HEK293 (cell line): ENCODE measurements at regions not wholly inside any gene's neighbourhood (a gene's known extent, or its start where the extent isn't known, plus 50 kb on each side); places are given as distances from the start of the nearest gene placed in this dataset.

Experiments
- CTCF ChIA-PET: fragments of 350-600 bp; formaldehyde crosslinking; extraction: SDS; loops from one replicate; lab custom pipeline; 2021; ENCODE audit warnings: antibody characterized with exemption; lab: Yijun Ruan, JAX
- POLR2A ChIA-PET: fragments of 300-600 bp; formaldehyde crosslinking; extraction: SDS; loops from one replicate; lab custom pipeline; 2020; ENCODE audit warnings: antibody characterized with exemption, inconsistent platforms; lab: Yijun Ruan, JAX
- H3K27ac ChIP-seq: fragments of 200-500 bp; sonication (Bioruptor generic); 2 replicates; pipeline ENCODE4 v1.5.1; 2014; ENCODE audit warnings: low read depth, low read length, control low read depth, inconsistent platforms; ENCODE audit errors: extremely low read depth
- H3K36me3 ChIP-seq, 2 experiments: fragments of 200-500 bp in 1 of 2; sonication (Bioruptor generic) in 1 of 2; 1 replicate in 1 of 2; 2 replicates in 1 of 2; pipeline ENCODE4 v1.5.1; 2014 to 2017; ENCODE audit warnings: inconsistent platforms in 2 of 2, low read length in 2 of 2; ENCODE audit not compliant: control insufficient read depth in 2 of 2, insufficient read depth in 1 of 2
- H3K4me1 ChIP-seq: fragments of 200-500 bp; sonication (Bioruptor generic); 2 replicates; pipeline ENCODE4 v1.5.1; 2014; ENCODE audit warnings: mild to moderate bottlenecking, low read length, inconsistent platforms; ENCODE audit not compliant: control insufficient read depth, insufficient read depth
- H3K4me3 ChIP-seq: 2 replicates; pipeline ENCODE4 v1.5.1; 2011; ENCODE audit warnings: low read depth, mild to moderate bottlenecking, control low read depth, low read length, moderate library complexity
- H3K9me3 ChIP-seq: fragments of 200-500 bp; sonication (Bioruptor generic); 2 replicates; pipeline ENCODE4 v1.5.1; 2014; ENCODE audit warnings: low read depth, low read length, inconsistent platforms; ENCODE audit not compliant: control insufficient read depth, insufficient read depth
- OSR2 ChIP-seq: fragments of 450-650 bp; formaldehyde crosslinking; IDR thresholded peaks from 2 replicates; pipeline ENCODE4 v1.5.1; 2016; ENCODE audit warnings: missing biosample characterization, missing genetic modification characterization
- PRDM6 ChIP-seq: fragments of 450-650 bp; formaldehyde crosslinking; IDR thresholded peaks from 2 replicates; pipeline ENCODE4 v1.5.1; 2017; ENCODE audit warnings: missing biosample characterization, missing genetic modification characterization
- ZBTB17 ChIP-seq: fragments of 450-650 bp; formaldehyde crosslinking; IDR thresholded peaks from 2 replicates; pipeline ENCODE4 v1.5.1; 2016; ENCODE audit warnings: missing biosample characterization, missing genetic modification characterization
- ZFP69B ChIP-seq: fragments of 450-650 bp; formaldehyde crosslinking; IDR thresholded peaks from 2 replicates; pipeline ENCODE4 v1.5.1; 2016; ENCODE audit warnings: missing biosample characterization, missing genetic modification characterization
- ZNF10 ChIP-seq: fragments of 450-650 bp; formaldehyde crosslinking; IDR thresholded peaks from 2 replicates; pipeline ENCODE4 v1.5.1; 2017; ENCODE audit warnings: missing biosample characterization, missing genetic modification characterization
- ZNF132 ChIP-seq: fragments of 450-650 bp; formaldehyde crosslinking; IDR thresholded peaks from 2 replicates; pipeline ENCODE4 v1.5.1; 2017; ENCODE audit warnings: missing biosample characterization, missing genetic modification characterization, borderline replicate concordance
- ZNF23 ChIP-seq: fragments of 450-650 bp; formaldehyde crosslinking; IDR thresholded peaks from 2 replicates; pipeline ENCODE4 v1.5.1; 2016; ENCODE audit warnings: missing biosample characterization, missing genetic modification characterization, borderline replicate concordance
- ZNF350 ChIP-seq: fragments of 450-650 bp; formaldehyde crosslinking; IDR thresholded peaks from 2 replicates; pipeline ENCODE4 v1.5.0; 2017; ENCODE audit warnings: missing biosample characterization, mild to moderate bottlenecking, missing genetic modification characterization
- ZNF394 ChIP-seq: fragments of 450-650 bp; formaldehyde crosslinking; IDR thresholded peaks from 2 replicates; pipeline ENCODE4 v1.5.1; 2016; ENCODE audit warnings: missing biosample characterization, missing genetic modification characterization, mild to moderate bottlenecking, moderate library complexity, borderline replicate concordance
- ZNF404 ChIP-seq: fragments of 450-650 bp; formaldehyde crosslinking; IDR thresholded peaks from 2 replicates; pipeline ENCODE4 v1.5.1; 2017; ENCODE audit warnings: missing biosample characterization, missing genetic modification characterization
- ZNF514 ChIP-seq: fragments of 450-650 bp; formaldehyde crosslinking; IDR thresholded peaks from 2 replicates; pipeline ENCODE4 v1.5.1; 2016; ENCODE audit warnings: missing biosample characterization, missing genetic modification characterization
- ZNF600 ChIP-seq: fragments of 450-650 bp; formaldehyde crosslinking; IDR thresholded peaks from 2 replicates; pipeline ENCODE4 v1.5.1; 2016; ENCODE audit warnings: missing biosample characterization, missing genetic modification characterization
- ZNF629 ChIP-seq: fragments of 450-650 bp; formaldehyde crosslinking; IDR thresholded peaks from 2 replicates; pipeline ENCODE4 v1.5.1; 2017; ENCODE audit warnings: missing biosample characterization, missing genetic modification characterization
- ZNF654 ChIP-seq: fragments of 450-650 bp; formaldehyde crosslinking; IDR thresholded peaks from 2 replicates; pipeline ENCODE4 v1.5.1; 2016; ENCODE audit warnings: low read depth, missing biosample characterization, missing genetic modification characterization
- ZNF658 ChIP-seq: fragments of 450-650 bp; formaldehyde crosslinking; IDR thresholded peaks from 2 replicates; pipeline ENCODE4; 2016; ENCODE audit warnings: missing biosample characterization, missing genetic modification characterization
- ZNF777 ChIP-seq: fragments of 450-650 bp; formaldehyde crosslinking; IDR thresholded peaks from 2 replicates; pipeline ENCODE4 v1.5.1; 2017; ENCODE audit warnings: missing biosample characterization, missing genetic modification characterization, borderline replicate concordance
- ZNF785 ChIP-seq: fragments of 450-650 bp; formaldehyde crosslinking; IDR thresholded peaks from 2 replicates; pipeline ENCODE4 v1.5.1; 2016; ENCODE audit warnings: missing biosample characterization, missing genetic modification characterization
- ZNF791 ChIP-seq: fragments of 450-650 bp; formaldehyde crosslinking; IDR thresholded peaks from 2 replicates; pipeline ENCODE4 v1.5.1; 2016; ENCODE audit warnings: missing biosample characterization, missing genetic modification characterization
- TF ChIP-seq, protein P1 (sequence below): fragments of 450-650 bp; formaldehyde crosslinking; conservative IDR thresholded peaks from 2 replicates; pipeline ENCODE4 v1.5.1; 2016; ENCODE audit warnings: low read depth, missing biosample characterization, missing genetic modification characterization
- TF ChIP-seq, protein P2 (sequence below): fragments of 450-650 bp; formaldehyde crosslinking; IDR thresholded peaks from 2 replicates; pipeline ENCODE4 v1.5.1; 2016; ENCODE audit warnings: missing biosample characterization, missing genetic modification characterization

DNA sequence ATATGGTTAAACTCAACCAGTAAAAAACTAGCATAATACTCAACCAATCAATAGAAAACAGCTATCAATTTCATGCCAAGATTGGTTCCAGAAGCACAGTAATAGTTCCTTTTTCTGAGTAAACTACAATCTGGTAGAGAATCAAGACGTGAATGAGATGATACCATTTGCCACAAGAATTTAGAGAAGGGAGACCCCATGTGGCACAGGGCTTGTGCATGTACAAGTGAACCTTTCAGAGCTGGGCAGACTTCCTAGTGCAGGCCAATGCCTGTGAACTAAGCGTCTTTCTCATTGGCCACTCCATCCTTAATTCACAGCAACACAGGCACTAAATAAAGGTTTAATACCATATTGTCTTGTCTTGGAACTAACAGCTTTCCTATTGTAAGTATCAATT lies 213.5 kb downstream of the RFPL4B start:
- CTCF ChIA-PET: interaction anchor here (1.1 to 1.4 kb wide), 4 partner anchors 49 to 381 kb away, joined by 3 to 7 read pairs (median 5); no protein-coding TSS in a partner anchor
- POLR2A ChIA-PET: interaction anchor here (0.8 kb wide), 1 partner anchor 23 kb away, joined by 3 read pairs; no protein-coding TSS in a partner anchor
- TF ChIP-seq ZNF514 (no peak), ZBTB17 (tag by site-specific recombination) (no peak), ZNF394 (no peak), ZFP69B (tag by site-specific recombination) (no peak), OSR2 (tag by site-specific recombination) (no peak), ZNF350 (tag by site-specific recombination) (no peak), ZNF654 (no peak), ZNF10 (no peak), ZNF23 (tag by site-specific recombination) (no peak), ZNF785 (tag by site-specific recombination) (no peak), ZNF600 (no peak), ZNF777 (tag by site-specific recombination) (no peak), ZNF658 (no peak)
- TF ChIP-seq, protein P1, sequence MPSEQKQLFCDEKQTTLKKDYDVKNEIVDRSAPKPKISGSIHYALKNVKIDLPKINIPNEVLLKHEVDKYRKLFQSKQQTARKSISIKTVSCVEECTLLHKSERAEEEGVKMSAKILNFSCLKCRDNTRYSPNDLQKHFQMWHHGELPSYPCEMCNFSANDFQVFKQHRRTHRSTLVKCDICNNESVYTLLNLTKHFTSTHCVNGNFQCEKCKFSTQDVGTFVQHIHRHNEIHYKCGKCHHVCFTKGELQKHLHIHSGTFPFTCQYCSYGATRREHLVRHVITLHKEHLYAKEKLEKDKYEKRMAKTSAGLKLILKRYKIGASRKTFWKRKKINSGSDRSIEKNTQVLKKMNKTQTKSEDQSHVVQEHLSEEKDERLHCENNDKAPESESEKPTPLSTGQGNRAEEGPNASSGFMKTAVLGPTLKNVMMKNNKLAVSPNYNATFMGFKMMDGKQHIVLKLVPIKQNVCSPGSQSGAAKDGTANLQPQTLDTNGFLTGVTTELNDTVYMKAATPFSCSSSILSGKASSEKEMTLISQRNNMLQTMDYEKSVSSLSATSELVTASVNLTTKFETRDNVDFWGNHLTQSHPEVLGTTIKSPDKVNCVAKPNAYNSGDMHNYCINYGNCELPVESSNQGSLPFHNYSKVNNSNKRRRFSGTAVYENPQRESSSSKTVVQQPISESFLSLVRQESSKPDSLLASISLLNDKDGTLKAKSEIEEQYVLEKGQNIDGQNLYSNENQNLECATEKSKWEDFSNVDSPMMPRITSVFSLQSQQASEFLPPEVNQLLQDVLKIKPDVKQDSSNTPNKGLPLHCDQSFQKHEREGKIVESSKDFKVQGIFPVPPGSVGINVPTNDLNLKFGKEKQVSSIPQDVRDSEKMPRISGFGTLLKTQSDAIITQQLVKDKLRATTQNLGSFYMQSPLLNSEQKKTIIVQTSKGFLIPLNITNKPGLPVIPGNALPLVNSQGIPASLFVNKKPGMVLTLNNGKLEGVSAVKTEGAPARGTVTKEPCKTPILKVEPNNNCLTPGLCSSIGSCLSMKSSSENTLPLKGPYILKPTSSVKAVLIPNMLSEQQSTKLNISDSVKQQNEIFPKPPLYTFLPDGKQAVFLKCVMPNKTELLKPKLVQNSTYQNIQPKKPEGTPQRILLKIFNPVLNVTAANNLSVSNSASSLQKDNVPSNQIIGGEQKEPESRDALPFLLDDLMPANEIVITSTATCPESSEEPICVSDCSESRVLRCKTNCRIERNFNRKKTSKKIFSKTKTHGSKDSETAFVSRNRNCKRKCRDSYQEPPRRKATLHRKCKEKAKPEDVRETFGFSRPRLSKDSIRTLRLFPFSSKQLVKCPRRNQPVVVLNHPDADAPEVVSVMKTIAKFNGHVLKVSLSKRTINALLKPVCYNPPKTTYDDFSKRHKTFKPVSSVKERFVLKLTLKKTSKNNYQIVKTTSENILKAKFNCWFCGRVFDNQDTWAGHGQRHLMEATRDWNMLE (tag by site-specific recombination): no peak

DNA sequence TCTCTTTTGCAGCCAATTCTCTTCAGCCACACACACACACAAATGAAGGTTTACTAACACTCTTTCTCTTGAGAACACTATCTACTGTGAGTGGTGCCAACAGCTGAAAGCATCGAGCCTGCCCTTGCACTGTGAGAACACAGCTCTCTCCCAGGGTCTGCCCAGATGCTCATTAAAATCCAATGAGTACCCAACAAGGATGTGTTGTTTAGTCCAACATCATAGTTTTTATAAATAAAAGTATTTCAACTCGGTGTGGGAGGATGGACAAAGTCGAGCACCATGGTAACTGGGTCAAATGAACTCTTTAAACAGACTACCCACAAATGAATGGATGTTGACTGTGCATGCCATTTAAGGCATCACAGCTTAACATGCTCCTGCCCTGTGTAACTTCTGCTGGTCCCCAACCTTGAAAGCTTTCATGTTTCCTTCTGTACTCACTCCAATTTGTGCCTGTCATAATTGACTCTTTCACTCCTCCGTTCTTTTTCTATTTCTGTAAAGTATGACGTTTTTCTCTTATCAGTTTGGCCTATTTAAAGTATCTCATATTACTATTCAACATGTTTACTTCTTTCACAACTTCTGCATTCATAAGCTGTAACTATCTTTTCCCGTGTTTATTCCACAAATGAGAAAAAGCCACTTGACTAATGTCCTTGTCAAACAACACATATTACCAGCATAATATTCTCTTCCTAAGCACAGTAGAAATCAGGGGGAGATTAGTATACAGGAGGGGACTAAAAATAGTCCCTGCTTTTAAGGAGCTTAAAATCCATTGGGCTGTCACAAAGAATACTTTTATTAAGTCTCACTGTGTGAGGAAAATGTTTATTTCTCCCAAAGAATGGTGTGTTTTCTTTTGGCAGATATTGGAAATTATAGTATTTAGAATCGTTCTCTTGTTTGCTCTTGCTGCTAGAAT lies 215.4 kb downstream of the RFPL4B start:
- TF ChIP-seq ZNF629 (tag by site-specific recombination): peak; percentile 53
- no peak for TF ChIP-seq ZNF404 (tag by site-specific recombination)
- TF ChIP-seq, protein P2, sequence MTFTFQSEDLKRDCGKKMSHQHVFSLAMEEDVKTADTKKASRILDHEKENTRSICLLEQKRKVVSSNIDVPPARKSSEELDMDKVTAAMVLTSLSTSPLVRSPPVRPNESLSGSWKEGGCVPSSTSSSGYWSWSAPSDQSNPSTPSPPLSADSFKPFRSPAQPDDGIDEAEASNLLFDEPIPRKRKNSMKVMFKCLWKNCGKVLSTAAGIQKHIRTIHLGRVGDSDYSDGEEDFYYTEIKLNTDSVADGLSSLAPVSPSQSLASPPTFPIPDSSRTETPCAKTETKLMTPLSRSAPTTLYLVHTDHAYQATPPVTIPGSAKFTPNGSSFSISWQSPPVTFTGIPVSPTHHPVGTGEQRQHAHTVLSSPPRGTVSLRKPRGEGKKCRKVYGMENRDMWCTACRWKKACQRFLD (tag by site-specific recombination): no peak
- peak; percentile 51; the same call in 1 of the 2 replicates for TF ChIP-seq PRDM6 (tag by site-specific recombination)
- no peak for TF ChIP-seq ZNF132
- no peak for TF ChIP-seq ZNF791 (tag by site-specific recombination)
- TF ChIP-seq, all 188 proteins: peak for 2
- ChIA-PET POLR2A (interaction anchor here (0.7 kb wide), 1 partner anchor 1296 kb away, joined by 3 read pairs; no protein-coding TSS in a partner anchor), CTCF (interaction anchor here (0.6 to 1.4 kb wide), 5 partner anchors 17 to 205 kb away, joined by 3 to 4 read pairs (median 3); no protein-coding TSS in a partner anchor)
- Histone ChIP-seq H3K4me3 (no peak overlapping the region), H3K9me3 (no peaks in the 10 kb centered on the region), H3K27ac (no peak overlapping the region), H3K36me3 (no peaks in the 10 kb centered on the region), H3K4me1 (peaks cover 4% of the 10 kb centered on the region; the same call in 1 of the 2 replicates)

More for the DNA sequence above, 213.5 kb downstream of the RFPL4B start:
- Histone ChIP-seq H3K9me3 (no peaks in the 10 kb centered on the region), H3K36me3 (no peaks in the 10 kb centered on the region), H3K4me3 (no peak overlapping the region), H3K4me1 (peaks cover 4% of the 10 kb centered on the region; the same call in 1 of the 2 replicates), H3K27ac (no peak overlapping the region)
